Smooth muscle cell (in vitro differentiated cells): ENCODE measurements at regions not wholly inside any gene's neighbourhood (a gene's known extent, or its start where the extent isn't known, plus 50 kb on each side); places are given as distances from the start of the nearest gene placed in this dataset.

Experiments used
- DNase-seq: peaks from one replicate; lab custom pipeline; 2025; ENCODE audit not compliant: unreplicated experiment; lab: John Stamatoyannopoulos, UW
- H2AFZ ChIP-seq: fragments of 200-600 bp; sonication (generic); 2 replicates; pipeline ENCODE4 v1.6.0; 2016; ENCODE audit warnings: antibody characterized with exemption, low read depth, mild to moderate bottlenecking
- H3F3A ChIP-seq: fragments of 200-600 bp; sonication (generic); 2 replicates; pipeline ENCODE4 v1.6.0; 2017; ENCODE audit warnings: antibody characterized with exemption, low read depth
- H3K27ac ChIP-seq: fragments of 200-600 bp; sonication (generic); 2 replicates; pipeline ENCODE4 v1.5.1; 2016; ENCODE audit warnings: low read depth, mild to moderate bottlenecking
- H3K27me3 ChIP-seq: fragments of 200-600 bp; sonication (generic); 2 replicates; pipeline ENCODE4 v1.6.1; 2016; ENCODE audit warnings: low read depth, mild to moderate bottlenecking
- H3K36me3 ChIP-seq: fragments of 200-600 bp; sonication (generic); 2 replicates; pipeline ENCODE4 v1.5.1; 2016; ENCODE audit warnings: low read depth
- H3K4me1 ChIP-seq: fragments of 200-600 bp; sonication (generic); 2 replicates; pipeline ENCODE4 v1.5.1; 2016; ENCODE audit warnings: low read depth
- H3K4me2 ChIP-seq: fragments of 200-600 bp; sonication (generic); 2 replicates; pipeline ENCODE4 v1.6.0; 2016; ENCODE audit warnings: mild to moderate bottlenecking
- H3K4me3 ChIP-seq: fragments of 200-600 bp; sonication (generic); 2 replicates; pipeline ENCODE4 v1.5.1; 2016; ENCODE audit warnings: mild to moderate bottlenecking
- H3K79me2 ChIP-seq: fragments of 200-600 bp; sonication (generic); 2 replicates; pipeline ENCODE4 v1.6.0; 2016; ENCODE audit warnings: low read depth, mild to moderate bottlenecking
- H3K9ac ChIP-seq: fragments of 200-600 bp; sonication (generic); 2 replicates; pipeline ENCODE4 v1.6.0; 2016; ENCODE audit warnings: low read depth
- H3K9me3 ChIP-seq: fragments of 200-600 bp; sonication (generic); replicated peaks from 2 replicates; pipeline ENCODE4 v1.5.1; 2016; ENCODE audit warnings: low read depth
- H4K20me1 ChIP-seq: fragments of 200-600 bp; sonication (generic); 2 replicates; pipeline ENCODE4 v1.6.0; 2016; ENCODE audit warnings: low read depth
- WGBS: methylation state at CpG from one replicate; pipeline ENCODE4 v1.1.7; 2016; ENCODE audit warnings: low lambda C conversion rate; 5-methylcytosine and 5-hydroxymethylcytosine counted together
- TF ChIP-seq, protein P1 (sequence below): fragments of 200-600 bp; sonication (generic); IDR thresholded peaks from 2 replicates; pipeline ENCODE4 v1.5.1; 2017; ENCODE audit warnings: borderline replicate concordance, mild to moderate bottlenecking, antibody characterized with exemption; ENCODE audit not compliant: insufficient read depth, poor library complexity, severe bottlenecking

DNA sequence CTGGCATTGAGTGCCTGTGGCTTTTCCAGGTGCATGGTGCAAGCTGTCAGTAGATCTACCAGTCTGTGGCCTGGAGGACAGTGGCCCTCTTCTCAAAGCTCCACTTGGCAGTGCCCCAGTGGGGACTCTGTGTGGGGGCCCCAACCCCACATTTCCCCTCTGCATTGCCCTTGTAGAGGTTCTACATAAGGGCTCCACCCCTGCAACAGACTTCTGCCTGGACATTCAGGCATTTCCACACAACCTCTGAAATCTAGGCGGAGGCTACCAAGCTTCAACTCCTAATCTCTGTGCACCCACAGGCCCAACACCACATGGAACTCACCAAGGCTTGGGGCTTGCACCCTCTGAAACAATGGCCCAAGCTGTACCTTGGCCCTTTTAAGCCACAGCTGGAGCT is 102.7 kb upstream of the PLEKHG7 start:
- no peak overlapping the region for H2AFZ ChIP-seq

DNA sequence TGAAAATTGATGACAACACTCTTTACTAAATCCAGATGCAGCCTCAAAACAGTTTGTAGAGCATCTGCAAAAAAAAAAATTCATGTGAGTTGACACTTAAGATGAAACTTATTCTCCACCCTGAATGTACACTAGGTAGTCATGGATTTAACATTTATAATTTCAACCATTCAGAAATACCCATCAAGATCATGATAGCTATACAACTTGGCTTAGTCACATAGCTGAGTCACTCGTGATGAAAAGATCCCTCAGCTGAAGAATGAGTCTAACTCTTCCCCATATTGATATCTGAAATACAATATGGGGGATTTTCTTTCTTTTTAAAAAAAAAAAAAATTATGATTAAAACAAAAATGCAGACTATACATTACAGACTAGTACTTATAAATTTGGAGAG is 104.8 kb upstream of the PLEKHG7 start:
- H3K4me1 ChIP-seq = peaks cover 6% of the 10 kb centered on the region
- H3K9me3 ChIP-seq = no peaks in the 10 kb centered on the region
- H3K27me3 ChIP-seq = no peaks in the 10 kb centered on the region
- H3K4me3 ChIP-seq = no peak overlapping the region
- H3K9ac ChIP-seq = no peak overlapping the region
- H3F3A ChIP-seq = peaks cover 12% of the 10 kb centered on the region
- no peak for DNase-seq
- H3K27ac ChIP-seq = peak overlapping the region; percentile 98
- no peak overlapping the region for H2AFZ ChIP-seq
- TF ChIP-seq, protein P1, sequence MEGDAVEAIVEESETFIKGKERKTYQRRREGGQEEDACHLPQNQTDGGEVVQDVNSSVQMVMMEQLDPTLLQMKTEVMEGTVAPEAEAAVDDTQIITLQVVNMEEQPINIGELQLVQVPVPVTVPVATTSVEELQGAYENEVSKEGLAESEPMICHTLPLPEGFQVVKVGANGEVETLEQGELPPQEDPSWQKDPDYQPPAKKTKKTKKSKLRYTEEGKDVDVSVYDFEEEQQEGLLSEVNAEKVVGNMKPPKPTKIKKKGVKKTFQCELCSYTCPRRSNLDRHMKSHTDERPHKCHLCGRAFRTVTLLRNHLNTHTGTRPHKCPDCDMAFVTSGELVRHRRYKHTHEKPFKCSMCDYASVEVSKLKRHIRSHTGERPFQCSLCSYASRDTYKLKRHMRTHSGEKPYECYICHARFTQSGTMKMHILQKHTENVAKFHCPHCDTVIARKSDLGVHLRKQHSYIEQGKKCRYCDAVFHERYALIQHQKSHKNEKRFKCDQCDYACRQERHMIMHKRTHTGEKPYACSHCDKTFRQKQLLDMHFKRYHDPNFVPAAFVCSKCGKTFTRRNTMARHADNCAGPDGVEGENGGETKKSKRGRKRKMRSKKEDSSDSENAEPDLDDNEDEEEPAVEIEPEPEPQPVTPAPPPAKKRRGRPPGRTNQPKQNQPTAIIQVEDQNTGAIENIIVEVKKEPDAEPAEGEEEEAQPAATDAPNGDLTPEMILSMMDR = no peak
- 39% methylated on average over 1 of the region's 1 CpG for WGBS
- no peaks in the 10 kb centered on the region for H4K20me1 ChIP-seq
- H3K4me2 ChIP-seq = no peak overlapping the region
- no peaks in the 10 kb centered on the region for H3K36me3 ChIP-seq
- H3K79me2 ChIP-seq = no peaks in the 10 kb centered on the region

More for the DNA sequence above, 102.7 kb upstream of the PLEKHG7 start:
- H3K9ac ChIP-seq = no peak overlapping the region
- H3K4me3 ChIP-seq = no peak overlapping the region
- H3K27ac ChIP-seq = no peak overlapping the region
- DNase-seq = no peak
- H3K4me1 ChIP-seq = peaks cover 6% of the 10 kb centered on the region
- H3F3A ChIP-seq = peaks cover 5% of the 10 kb centered on the region
- H3K4me2 ChIP-seq = no peak overlapping the region
- no peaks in the 10 kb centered on the region for H3K36me3 ChIP-seq
- WGBS = 100% methylated on average over 1 of the region's 1 CpG
- H3K79me2 ChIP-seq = no peaks in the 10 kb centered on the region
- H3K9me3 ChIP-seq = no peaks in the 10 kb centered on the region
- TF ChIP-seq, protein P1 = no peak
- no peaks in the 10 kb centered on the region for H4K20me1 ChIP-seq
- no peaks in the 10 kb centered on the region for H3K27me3 ChIP-seq

DNA sequence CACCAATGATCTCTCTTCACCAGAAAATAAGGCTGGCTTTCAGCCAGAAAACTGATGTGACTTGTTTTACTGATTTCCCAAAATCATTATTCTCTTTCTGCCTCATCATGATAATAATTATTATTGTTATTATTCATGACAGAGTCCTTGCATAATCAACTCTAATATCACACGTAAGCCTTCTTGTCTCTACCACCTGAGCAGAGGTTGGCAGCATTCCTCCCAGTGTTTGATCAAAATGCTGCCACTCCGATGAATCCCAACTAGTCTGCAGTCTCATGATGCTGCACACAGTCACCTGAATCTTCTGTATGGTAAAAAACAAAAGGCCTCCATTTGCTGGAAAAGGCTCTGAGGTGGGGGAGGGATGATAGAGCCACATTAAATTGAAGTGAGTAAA is 105.7 kb upstream of the PLEKHG7 start:
- TF ChIP-seq, protein P1 = no peak
- peaks cover 6% of the 10 kb centered on the region for H3K4me1 ChIP-seq

DNA sequence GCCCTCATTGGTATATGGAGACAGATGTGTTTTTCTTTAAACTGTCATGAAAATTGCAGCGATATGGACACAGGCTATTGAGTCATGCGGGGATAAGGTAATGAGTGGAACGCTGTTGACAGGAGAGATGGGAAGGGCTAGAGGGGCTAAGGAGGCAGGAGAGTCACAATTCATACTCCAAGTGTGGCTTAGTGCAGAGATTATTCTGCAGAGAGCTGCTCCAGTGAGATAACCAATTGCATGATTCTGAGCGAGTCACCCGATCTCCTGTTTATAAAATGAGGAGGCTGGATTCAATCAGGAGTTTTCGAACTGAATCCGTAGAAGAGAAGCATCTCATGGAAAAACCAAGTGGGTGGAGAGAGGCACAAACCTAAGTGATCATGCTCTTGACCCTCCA is 106.4 kb upstream of the PLEKHG7 start:
- H3K27ac ChIP-seq = peak overlapping the region; percentile 98
- H3K9ac ChIP-seq = peak overlapping the region; percentile 16
- no peak overlapping the region for H3K4me3 ChIP-seq
- peaks cover 6% of the 10 kb centered on the region for H3K4me1 ChIP-seq
- no peak for DNase-seq
- peaks cover 12% of the 10 kb centered on the region for H3F3A ChIP-seq
- H4K20me1 ChIP-seq = no peaks in the 10 kb centered on the region
- no peaks in the 10 kb centered on the region for H3K27me3 ChIP-seq
- WGBS = 25% methylated on average over 7 of the region's 7 CpGs
- no peaks in the 10 kb centered on the region for H3K36me3 ChIP-seq
- H3K9me3 ChIP-seq = no peaks in the 10 kb centered on the region
- TF ChIP-seq, protein P1 = no peak
- no peaks in the 10 kb centered on the region for H3K79me2 ChIP-seq
- no peak overlapping the region for H2AFZ ChIP-seq
- peak overlapping the region; percentile 64 for H3K4me2 ChIP-seq

More for the DNA sequence above, 105.7 kb upstream of the PLEKHG7 start:
- H3K79me2 ChIP-seq = no peaks in the 10 kb centered on the region
- peak overlapping the region; percentile 98 for H3K27ac ChIP-seq
- DNase-seq = no peak
- H3K4me3 ChIP-seq = no peak overlapping the region
- H3K9ac ChIP-seq = no peak overlapping the region
- H3K9me3 ChIP-seq = no peaks in the 10 kb centered on the region
- no peaks in the 10 kb centered on the region for H3K27me3 ChIP-seq
- H3F3A ChIP-seq = peaks cover 12% of the 10 kb centered on the region
- H2AFZ ChIP-seq = no peak overlapping the region
- H3K4me2 ChIP-seq = no peak overlapping the region
- no peaks in the 10 kb centered on the region for H4K20me1 ChIP-seq
- H3K36me3 ChIP-seq = no peaks in the 10 kb centered on the region
- WGBS = 74% methylated on average over 2 of the region's 2 CpGs
